B cell (primary cell): ENCODE measurements at regions not wholly inside any gene's neighbourhood (a gene's known extent, or its start where the extent isn't known, plus 50 kb on each side); places are given as distances from the start of the nearest gene placed in this dataset.

ENCODE experiments used
- CTCF ChIP-seq: fragments of 200-600 bp; IDR thresholded peaks from one replicate; pipeline ENCODE4 v1.8.0; 2022; ENCODE audit warnings: antibody characterized with exemption, mild to moderate bottlenecking
- EZH2 ChIP-seq: IDR thresholded peaks from 2 replicates; pipeline ENCODE4 v1.6.1; 2012; ENCODE audit warnings: borderline replicate concordance, low read depth, mild to moderate bottlenecking, moderate library complexity, low read length; ENCODE audit not compliant: insufficient read depth, poor library complexity, severe bottlenecking

GRCh38 chr18:51890762-51891161 lies 449.2 kb upstream of the DCC start:
- TF ChIP-seq EZH2: no peak
- TF ChIP-seq CTCF: no peak
